NCI-H1436 (cell line): ENCODE measurements at regions not wholly inside any gene's neighbourhood (a gene's known extent, or its start where the extent isn't known, plus 50 kb on each side); places are given as distances from the start of the nearest gene placed in this dataset.
"Not testable (repeated sequence)": the region's sequence is repeated elsewhere in the genome, so short reads cannot be mapped to it uniquely, and the experiment has no call there.

Experiments
- DNase-seq: peaks from one replicate; lab custom pipeline; 2025; lab: John Stamatoyannopoulos, UW

GRCh38 chr3:25151281-25151902 lies 276.7 kb upstream of the RARB start:
- DNase-seq, result no peak

- DNase-seq, result no peak
Measured at GRCh38 chr3:25151903-25152295, 276.2 kb upstream of the RARB start.

GRCh38 chr3:25153136-25153535 lies 274.9 kb upstream of the RARB start:
- DNase-seq, result no peak

- DNase-seq, result no peak
Measured at GRCh38 chr3:25153561-25153960, 274.5 kb upstream of the RARB start.

DNA sequence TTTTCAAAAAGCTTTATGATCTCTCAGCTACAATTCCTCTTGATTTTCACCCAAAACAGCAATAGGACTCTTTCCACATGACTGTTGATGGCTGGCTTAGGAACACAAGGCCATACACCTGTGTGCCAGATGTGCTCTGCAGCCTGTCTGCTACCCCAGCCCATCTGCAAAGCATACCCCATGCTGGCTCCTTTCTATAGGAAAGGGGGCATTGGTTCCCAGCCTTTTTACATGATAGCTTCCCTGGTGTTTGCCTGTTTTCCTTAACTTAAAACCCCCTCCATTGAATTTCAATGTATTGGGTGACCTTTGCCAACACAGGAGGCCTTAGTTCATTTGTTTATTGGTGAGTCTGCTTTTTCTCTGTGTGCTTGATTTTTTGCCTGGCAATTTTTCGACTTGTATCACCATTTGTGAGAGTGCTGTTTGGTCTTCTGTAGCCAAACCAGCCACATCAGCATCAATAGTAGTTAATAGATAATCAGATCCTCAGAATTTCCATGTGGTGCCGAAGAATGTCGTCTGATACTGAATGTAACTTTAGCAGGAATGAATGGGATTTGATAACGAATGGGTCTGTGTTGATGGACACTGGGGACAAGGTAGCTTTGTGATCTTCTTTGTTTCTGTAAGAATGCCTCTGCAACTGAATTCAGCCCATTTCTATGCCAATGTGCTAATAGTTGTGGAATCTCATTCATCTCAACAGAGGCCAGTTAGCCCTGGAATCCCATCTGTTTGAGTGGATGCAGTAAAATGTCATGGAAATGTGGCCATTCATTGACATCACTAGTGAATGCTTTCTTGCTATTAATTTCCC lies 272.2 kb upstream of the RARB start:
- DNase-seq, result no peak

GRCh38 chr3:25156626-25157025 lies 271.4 kb upstream of the RARB start:
- no peak for DNase-seq

GRCh38 chr3:25165306-25165705 lies 262.8 kb upstream of the RARB start:
- DNase-seq, result no peak

DNA sequence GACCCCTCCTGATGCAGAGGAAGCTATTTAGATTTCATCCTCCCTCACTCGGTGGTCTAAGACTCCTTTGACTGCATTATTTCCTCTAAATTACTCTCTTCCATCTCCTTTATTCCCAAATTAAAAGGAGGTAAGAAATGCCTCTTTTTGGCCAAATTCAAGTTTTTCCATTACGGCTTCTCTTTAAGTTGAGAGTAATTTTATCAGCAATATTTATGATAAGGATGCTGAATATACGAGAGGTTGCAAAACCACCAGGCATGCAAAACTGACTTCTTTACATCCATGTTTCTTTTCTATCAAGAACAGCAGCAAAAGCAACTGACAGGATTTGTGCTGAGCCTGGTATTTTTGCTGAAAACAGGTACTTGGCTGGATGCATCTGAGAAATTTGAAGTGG lies 262.0 kb upstream of the RARB start:
- DNase-seq, result no peak

DNA sequence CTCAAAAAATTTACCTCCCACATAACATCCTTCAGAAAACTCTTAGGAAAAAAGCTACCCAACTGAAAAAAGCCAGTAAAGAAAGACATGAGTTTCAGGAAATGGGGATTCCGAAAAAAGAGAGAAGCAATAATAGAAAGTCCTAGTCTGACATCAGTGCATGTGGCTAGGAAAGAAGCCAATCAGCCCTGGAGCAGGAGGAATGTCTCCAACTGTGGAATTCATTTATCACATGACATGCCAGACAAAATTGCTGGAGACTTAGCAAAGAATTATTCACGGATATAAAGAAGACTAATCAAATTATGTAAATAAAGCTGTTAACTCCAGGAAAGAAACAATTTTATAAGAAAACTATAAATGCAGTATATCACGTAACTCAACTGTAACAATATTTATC lies 258.9 kb upstream of the RARB start:
- DNase-seq, result no peak

DNA sequence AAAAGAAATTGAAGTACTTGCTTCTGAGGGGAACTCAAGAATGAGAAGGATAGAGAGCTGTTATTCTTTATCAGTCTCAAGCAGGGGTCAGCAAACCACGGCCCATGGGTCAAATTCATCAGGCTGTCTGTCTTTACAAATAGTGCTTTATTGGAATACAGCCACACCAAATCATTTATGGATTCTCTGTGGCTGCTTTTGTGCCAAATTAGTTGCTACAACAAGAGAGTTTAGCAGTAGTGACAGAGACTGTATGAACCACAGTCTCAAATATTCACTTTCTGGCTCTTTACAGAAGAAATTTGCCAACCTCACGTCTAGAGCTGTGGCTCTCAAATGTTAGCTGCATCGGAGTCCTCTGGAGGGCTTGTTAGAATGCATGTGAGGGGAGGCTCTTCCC lies 258.0 kb upstream of the RARB start:
- no peak for DNase-seq

DNA sequence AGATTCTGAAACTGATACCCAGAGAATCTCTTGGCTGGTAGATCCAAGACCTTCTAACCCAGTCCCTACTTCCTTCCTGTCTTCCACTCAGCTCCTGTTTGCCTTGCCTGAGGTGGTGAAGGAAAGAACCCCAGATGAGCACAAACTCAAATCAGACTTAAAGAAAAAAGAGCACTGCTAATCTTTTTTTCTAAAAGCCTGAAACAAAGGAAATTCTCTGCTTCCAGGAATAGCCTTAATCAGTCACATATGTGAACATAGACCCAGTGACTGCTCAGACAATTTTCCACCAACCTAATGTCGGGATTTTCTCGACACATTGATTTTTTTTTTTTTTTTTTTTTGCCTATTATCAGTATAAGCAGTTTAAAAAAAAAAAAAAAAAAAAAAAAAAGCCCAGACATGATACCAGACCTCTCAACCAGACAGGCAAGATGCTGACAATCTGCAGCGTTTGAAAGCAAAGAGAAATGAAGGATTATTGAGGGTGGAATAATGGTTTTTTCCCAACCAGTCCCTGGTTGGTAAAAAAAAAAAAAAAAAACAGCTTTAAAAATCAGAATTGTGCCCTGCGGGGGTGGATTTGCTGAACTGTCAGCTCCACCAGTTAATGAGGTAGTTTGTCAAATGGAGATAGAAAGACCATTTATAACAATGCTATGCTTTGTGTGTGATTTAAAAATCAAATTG lies 256.8 kb upstream of the RARB start:
- no peak for DNase-seq

GRCh38 chr3:25171897-25172296 lies 256.2 kb upstream of the RARB start:
- no peak for DNase-seq

DNA sequence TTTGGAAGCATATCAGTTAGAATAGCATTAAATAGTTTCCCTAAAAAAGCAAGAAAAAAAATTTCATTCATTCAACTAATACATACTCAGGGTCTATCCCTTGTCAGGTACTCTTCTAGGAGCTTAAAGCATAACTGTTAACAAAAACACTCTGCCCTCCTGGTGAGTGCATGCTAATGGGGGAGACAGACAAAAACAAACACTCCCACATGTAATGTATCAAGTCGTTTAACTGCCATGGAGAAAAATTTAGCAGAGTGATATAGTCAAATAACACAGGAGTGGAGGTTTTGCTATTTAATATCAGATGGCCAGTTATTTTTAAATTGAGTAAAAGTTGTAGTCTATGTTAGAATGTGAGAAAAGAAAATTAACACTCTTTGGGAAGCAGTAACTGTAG lies 254.5 kb upstream of the RARB start:
- DNase-seq, result no peak

DNA sequence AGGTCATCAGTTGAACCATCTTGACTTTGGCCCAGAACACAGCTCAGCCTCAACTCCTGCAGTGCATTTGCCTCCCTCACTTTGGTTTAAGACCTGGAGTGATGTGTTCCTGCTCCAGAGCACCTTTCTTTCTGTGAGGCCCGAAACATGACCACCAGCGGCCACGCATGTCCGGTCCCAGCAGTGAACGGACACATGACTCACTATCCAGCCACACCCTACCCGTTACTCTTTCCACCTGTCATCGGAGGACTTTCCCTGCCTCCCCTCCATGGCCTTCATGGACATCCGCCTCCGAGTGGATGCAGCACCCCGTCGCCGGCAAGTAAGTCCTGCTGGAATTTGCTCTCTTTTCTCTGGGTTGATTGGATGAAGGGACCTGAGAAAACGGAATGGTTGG lies 253.8 kb upstream of the RARB start:
- no peak for DNase-seq

DNA sequence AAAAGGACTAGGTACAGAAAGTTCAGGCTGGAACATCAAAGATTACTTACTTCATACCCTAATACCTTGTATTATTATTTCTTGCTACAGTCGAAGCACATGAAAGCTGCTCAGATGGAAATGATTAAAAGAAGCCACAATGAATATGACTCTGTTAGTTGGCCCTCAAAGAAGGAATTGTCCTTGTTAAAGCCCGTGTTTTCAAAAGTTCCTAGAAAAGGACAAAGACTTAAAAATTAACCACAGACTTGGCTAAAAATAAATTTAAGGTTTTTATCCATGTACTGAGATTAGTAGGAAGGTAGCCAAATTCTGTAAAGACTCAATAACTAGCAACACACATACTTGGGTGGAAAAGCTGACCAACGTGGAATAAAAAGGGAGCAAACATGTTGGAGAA lies 251.0 kb upstream of the RARB start:
- DNase-seq, result no peak

DNA sequence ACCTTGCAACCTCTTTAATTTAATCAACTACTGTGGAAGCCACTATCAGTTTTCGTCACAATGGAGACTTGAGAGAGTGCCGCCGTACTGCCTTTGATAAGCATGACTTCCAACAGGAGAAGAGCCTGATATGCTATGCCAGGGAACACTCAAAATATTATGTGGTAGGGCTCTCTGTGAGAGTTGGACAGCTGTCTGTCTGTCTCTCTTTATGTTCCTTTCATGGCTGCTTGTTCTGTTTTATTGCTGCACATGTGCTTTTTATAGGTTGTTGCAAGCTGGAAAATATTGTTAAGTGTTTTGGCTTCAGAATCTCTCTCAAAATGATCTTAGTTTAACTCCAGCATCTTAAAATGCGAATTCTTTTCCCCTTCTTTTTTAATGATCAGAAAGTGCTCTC lies 249.4 kb upstream of the RARB start:
- no peak for DNase-seq

DNA sequence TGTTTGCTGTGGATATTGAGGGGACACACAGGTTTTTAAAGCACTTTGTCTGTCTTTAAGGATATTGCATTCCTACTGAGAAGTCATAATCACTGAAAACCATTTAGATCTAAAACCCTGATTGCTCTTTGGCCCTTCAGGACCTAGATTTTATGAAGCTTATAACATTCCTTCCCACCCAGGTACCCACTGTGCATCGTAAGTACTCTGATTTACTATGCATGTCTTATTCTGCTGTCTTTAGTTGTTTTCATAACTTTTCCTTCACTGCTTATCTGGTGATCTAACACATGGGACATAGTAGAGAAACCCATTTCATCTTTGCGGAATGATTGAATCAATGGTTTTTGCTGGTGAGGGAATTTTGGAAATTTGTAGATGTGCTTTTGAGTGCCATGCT lies 247.0 kb upstream of the RARB start:
- DNase-seq, result no peak

DNA sequence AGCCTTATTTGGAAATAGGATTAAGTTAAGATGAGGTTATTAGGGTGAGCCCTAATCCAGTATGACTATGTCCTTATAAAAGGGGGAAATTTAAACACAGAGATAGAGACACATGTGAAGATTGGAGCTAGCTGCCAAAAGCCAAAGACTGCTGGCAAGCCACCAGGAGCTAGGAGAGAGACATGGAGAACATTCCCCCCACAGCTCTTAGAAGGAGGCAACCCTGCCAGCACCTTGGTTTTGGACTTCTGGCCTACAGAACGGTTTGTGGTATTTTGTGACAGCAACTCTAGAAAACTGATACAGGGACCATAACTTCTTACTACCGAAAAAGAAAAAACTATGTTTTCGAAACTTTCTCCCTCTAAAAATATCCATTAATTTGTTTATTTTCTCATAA lies 245.3 kb upstream of the RARB start:
- no peak for DNase-seq

GRCh38 chr3:25184641-25185250 lies 243.3 kb upstream of the RARB start:
- no peak for DNase-seq

DNA sequence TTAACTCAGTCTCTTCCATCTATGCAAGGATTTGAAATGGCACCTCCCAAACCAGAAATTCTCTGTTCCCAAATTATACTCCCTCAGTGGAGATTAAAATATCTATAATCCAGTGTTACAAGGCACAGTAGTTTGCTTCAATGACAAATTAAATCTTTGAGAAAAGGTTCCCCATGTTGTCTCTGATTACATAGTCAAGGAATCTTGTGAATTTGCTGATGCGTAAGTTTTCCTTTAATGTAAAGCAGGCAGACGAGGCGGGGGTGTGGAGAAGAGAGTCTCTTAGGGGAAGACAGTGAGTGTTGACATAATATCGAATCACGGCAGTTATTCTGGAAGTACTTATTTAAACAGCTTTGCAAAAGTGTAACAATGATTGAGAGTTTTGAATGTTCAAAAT lies 236.4 kb upstream of the RARB start:
- no peak for DNase-seq

- not testable (repeated sequence) for DNase-seq
Measured at GRCh38 chr3:25199567-25199966, 228.5 kb upstream of the RARB start.

GRCh38 chr3:25212736-25213135 lies 215.3 kb upstream of the RARB start:
- no peak for DNase-seq

DNA sequence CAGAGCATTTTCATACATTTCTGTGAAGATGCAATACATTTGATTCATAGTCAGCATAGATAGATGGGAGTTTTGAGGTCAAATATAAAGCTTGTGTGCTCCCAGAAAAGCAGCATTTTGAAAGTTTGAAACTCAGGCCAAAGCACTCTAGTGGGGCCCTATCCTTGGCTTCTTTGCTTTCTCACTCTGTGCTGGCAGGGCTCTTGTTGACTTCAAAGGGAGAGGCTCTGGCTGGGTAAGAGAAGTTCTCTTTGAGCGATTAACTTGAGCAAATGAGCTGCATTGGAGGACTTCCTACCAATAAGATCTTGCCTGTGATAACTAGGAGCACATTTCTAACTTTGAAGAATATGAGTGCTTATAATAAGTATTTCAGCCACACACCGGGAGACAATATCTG lies 214.0 kb upstream of the RARB start:
- no peak for DNase-seq
